ENCODE measurements at regions not wholly inside any gene's neighbourhood (a gene's known extent, or its start where the extent isn't known, plus 50 kb on each side); places are given as distances from the start of the nearest gene placed in this dataset.

GRCh38 chr14:34169561-34169960 is 218.7 kb upstream of the EGLN3 start:
- TF ChIP-seq YY1 (IDR thresholded peaks at IDR 0.05; ENCODE audit: insufficient read depth, insufficient read length) = no peak
- TF ChIP-seq ZNF274 (IDR thresholded peaks at IDR 0.05; ENCODE audit: low read depth, low read length) = no peak

All from NT2/D1 (cell line).